ENCODE measurements at regions not wholly inside any gene's neighbourhood (a gene's known extent, or its start where the extent isn't known, plus 50 kb on each side); places are given as distances from the start of the nearest gene placed in this dataset.

GRCh38 chr3:27657404-27657803, 64.7 kb downstream of the EOMES start:
- TF ChIP-seq REST (IDR thresholded peaks at IDR 0.05; ENCODE audit: insufficient replicate concordance, low read depth) (no peak), GABPA (IDR thresholded peaks at IDR 0.05; ENCODE audit: low read depth) (no peak), SPI1 (IDR thresholded peaks at IDR 0.05; ENCODE audit: borderline replicate concordance, low read depth) (no peak), CTCF (IDR thresholded peaks at IDR 0.05; ENCODE audit: insufficient read depth, low read length) (no peak), POLR2AphosphoS5 (IDR thresholded peaks at IDR 0.05; ENCODE audit: low read depth) (no peak)
- no peak for DNase-seq (ENCODE audit: low read depth in 1 of 2, low spot score in 1 of 2)
- H3K27me3 ChIP-seq (ENCODE audit: insufficient read depth, poor library complexity, severe bottlenecking) = no peaks in the 10 kb centered on the region
- no peak overlapping the region for H3K27ac ChIP-seq (replicated peaks)
- H3K4me3 ChIP-seq (replicated peaks; ENCODE audit: insufficient read depth, low read length) = no peak overlapping the region

GRCh38 chr3:27656790-27657189, 65.3 kb downstream of the EOMES start:
- Histone ChIP-seq H3K4me3 (replicated peaks; ENCODE audit: insufficient read depth, low read length) (no peak overlapping the region), H3K27ac (replicated peaks) (no peak overlapping the region), H3K27me3 (ENCODE audit: insufficient read depth, poor library complexity, severe bottlenecking) (no peaks in the 10 kb centered on the region)
- TF ChIP-seq REST (IDR thresholded peaks at IDR 0.05; ENCODE audit: insufficient replicate concordance, low read depth) (no peak), SPI1 (IDR thresholded peaks at IDR 0.05; ENCODE audit: borderline replicate concordance, low read depth) (no peak), GABPA (IDR thresholded peaks at IDR 0.05; ENCODE audit: low read depth) (no peak), POLR2AphosphoS5 (IDR thresholded peaks at IDR 0.05; ENCODE audit: low read depth) (no peak), CTCF (IDR thresholded peaks at IDR 0.05; ENCODE audit: insufficient read depth, low read length) (no peak)
- DNase-seq (ENCODE audit: low read depth in 1 of 2, low spot score in 1 of 2) = no peak

- Histone ChIP-seq H3K27ac (replicated peaks) (no peak overlapping the region), H3K4me3 (replicated peaks; ENCODE audit: insufficient read depth, low read length) (no peak overlapping the region), H3K27me3 (ENCODE audit: insufficient read depth, poor library complexity, severe bottlenecking) (no peaks in the 10 kb centered on the region)
- DNase-seq (ENCODE audit: low read depth in 1 of 2, low spot score in 1 of 2) = no peak
- no peak for TF ChIP-seq POLR2AphosphoS5 (IDR thresholded peaks at IDR 0.05; ENCODE audit: low read depth)
- TF ChIP-seq SPI1 (IDR thresholded peaks at IDR 0.05; ENCODE audit: borderline replicate concordance, low read depth) = no peak
- TF ChIP-seq REST (IDR thresholded peaks at IDR 0.05; ENCODE audit: insufficient replicate concordance, low read depth) = no peak
- no peak for TF ChIP-seq CTCF (IDR thresholded peaks at IDR 0.05; ENCODE audit: insufficient read depth, low read length)
- TF ChIP-seq GABPA (IDR thresholded peaks at IDR 0.05; ENCODE audit: low read depth) = no peak
Observed at GRCh38 chr3:27655547-27655946, 66.6 kb downstream of the EOMES start.
